LHCN-M2 (cell line): ENCODE measurements at regions not wholly inside any gene's neighbourhood (a gene's known extent, or its start where the extent isn't known, plus 50 kb on each side); places are given as distances from the start of the nearest gene placed in this dataset.

Source experiments
- DNase-seq: peaks from one replicate; pipeline ENCODE4 v3.0.0-alpha.2; 2012; ENCODE audit warnings: low read depth

DNA sequence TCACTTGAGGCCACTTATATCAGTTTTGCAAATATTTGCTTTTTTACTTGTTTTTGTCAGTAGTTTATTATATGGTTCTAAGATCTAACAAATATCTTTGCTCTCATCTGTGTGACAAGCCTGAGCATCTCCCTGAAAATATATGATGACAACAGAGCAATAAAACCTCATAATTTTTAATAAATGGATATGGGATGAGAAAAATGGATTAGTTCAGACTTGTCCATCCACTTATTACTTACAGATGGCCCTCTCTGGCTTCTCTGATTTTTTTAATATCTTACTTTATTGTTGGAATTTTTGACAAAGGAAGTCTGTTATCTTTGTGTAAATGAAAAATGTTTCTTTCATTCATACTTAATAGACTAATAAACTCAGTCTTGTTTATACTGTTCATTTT is 491.4 kb upstream of the RAG2 start:
- no peak for DNase-seq

DNA sequence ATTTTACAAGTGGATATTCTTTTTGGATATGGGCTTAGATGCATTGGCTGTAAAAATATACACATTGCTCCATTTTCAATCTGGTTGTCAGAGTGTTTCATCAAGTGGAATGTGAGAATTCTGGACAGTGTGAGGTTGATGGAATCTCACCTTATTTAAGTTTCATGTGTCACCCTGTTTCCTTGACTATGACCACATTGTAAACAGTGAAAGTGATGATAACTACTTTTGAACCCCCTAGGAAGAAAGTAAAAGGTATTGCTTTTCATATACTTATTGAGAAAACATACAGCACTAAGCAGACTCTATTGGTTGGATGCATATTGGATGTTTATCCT is 490.5 kb upstream of the RAG2 start:
- no peak for DNase-seq

DNA sequence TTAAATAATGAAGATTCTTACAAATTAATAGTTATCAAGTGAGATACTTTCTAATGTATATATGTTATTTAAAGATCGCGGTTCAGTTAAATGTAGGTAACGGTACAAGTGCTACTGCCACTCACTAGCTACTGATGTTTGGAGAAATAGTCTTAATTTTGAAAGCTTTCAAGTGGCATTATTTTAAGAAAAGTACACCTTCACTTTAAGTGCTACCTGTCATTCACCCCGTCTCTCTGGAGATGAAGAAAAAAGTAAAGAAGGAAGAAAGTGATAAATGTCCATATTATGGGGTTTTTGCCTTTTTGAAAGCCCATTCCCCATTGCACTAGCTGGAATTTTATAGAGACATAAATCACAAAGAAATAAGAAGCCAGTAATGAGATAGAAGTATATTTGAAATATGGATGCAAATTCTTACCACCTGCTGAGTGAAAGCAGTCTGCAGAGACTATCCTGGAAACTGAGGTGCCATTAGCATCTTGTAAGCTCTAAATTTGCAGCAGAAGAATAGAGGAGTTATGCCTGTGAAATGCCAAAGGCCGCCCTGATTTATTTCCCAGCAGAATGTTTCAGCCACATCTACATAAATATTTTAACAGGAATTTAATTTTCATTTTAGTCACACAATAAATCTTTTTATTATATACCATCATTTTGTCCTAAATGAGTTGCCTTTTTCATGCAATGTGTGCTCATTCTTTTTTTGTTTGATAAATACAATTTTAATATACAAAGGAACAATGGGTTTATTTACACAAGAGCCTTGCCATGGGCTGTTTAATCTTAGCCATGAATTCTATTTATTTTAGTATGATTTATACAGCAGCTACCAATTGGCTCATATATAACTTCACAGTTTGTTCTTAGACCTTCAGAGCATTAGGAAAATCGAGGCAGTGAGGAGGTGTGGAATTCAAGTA is 489.9 kb upstream of the RAG2 start:
- no peak for DNase-seq

DNA sequence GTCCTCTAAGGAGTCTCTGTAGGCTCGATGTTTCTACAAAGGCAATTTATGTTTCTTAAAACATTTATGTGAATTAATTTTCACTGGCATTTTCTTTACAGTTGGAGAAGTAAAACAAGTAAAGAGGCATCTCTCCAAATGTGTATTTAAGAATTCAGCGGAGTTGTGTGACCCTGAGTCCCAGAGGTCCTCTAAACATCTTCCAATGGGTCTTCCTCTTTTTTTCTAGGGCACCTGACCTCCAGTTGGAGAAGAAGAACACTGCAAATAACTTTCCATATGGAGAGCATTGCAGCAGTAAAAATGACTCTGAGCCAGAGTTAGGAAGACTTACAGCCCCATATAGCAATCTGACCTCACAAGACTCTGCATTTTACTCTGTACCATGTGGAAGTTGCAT is 480.5 kb upstream of the RAG2 start:
- DNase-seq: no peak

DNA sequence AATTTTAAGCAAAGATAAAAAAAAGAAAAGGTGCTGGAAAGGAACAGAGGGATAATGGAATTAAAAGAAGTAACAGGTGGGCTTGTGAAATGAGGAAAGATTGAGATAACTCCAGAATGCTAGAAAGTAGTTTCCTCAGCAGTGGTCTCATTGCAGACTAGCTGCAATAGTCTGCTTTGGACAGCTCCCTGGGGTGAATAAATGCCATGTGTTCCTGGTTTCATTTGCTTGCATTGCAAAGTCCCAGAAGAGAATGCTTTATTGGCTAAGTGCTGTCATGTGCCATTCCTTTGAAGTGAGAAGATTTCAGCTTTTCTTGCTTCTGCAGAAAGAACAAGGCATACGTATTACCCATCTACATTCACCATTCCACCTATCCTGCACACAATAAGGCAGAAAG is 478.8 kb upstream of the RAG2 start:
- no peak for DNase-seq

DNA sequence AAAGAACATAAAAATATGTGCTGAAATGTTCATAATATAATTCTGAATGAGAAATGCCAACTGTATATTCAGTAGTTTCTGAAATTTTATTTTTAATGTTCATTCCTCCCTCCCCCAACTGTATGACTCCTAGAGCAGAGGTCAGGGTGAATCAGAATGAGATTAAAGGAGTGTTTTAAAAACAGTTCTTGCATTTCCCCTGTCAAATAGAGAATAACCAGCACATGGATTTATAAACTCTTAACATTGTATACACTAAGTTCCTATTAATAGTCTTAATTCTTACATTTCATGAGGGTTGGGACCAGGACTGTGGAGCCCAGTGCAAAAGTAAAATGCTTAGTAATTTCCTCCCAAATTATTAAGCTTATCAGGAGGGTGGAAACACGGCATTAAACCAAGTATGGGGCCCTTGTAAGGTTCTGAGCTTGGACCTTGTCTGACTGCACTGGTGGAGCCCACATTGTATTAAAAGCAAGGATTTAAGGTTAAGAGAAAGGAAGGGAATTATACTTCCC is 474.6 kb upstream of the RAG2 start:
- DNase-seq: no peak

DNA sequence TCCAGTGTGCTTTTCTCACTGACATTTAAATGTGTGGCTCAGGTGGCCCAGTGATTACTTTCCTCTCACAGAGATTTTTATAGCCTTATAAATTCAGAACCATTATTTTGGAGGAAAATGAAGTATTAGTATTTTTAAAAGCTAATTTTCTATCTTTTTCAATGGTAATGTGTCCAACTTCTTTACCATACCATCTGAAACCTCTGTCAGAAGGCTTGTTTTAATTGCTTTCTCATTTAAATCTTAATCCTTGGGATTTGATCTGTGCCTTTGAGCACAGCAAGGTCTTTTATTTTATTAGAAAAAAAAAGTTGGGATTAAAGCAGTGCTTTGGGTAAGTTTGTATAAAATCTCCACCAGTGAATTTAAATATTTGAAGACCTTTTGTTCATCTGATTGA is 452.3 kb upstream of the RAG2 start:
- DNase-seq: no peak

DNA sequence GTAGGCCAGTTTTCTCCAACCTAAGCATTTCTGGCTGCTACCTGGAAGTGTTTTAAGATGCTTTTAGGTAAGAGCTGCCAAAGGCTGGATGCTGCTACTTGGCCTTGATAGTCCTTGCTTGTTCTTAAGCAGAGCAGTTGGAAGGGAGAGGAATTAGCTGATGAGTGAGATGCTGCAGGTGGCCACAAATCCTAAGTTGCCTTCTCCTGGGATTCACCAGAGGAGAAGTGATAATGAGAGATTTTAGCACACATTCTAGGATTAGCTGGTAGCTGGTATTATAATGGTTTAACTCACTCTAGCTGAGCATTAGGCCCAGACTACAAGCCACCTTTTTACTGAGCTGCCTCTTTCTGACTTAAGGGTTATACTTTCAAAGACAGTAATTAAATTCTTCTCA is 442.9 kb upstream of the RAG2 start:
- DNase-seq: no peak

DNA sequence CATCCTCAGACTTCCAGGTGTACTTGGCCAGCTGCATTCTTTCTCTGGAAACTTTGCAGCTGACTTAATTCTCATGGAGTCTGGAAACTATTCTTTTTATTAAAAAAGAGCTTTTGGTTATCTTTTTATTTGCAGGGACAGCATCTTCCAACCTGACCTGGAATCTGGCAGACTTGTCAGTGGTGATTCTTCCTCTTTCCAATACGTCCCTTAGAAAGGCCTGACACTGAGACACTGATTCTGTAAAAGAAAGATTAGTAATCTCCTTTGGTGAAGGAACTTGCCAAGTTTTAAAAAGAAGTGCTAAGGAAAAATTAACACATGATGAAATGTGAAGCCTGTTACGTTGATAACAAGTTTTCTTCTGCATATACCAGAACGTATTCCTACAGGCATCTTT is 440.9 kb upstream of the RAG2 start:
- DNase-seq: no peak

DNA sequence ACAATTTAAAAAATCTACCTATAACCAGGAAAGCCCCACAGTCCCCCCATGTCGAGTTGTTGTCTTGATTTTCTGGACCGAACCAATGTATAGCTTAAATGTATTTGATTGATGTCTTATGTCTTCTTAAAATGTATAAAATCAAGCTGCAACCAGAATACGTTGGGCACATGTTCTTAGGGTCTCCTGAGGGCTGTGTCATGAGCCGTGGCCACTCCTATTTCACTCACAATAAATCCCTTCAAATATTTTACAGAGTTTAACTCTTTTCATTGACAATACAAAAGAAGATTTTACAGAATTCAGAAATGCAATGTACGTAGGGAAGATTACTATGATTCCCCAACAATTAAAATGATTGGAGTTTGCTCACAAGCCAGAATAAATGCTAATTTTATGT is 428.7 kb upstream of the RAG2 start:
- DNase-seq: no peak

DNA sequence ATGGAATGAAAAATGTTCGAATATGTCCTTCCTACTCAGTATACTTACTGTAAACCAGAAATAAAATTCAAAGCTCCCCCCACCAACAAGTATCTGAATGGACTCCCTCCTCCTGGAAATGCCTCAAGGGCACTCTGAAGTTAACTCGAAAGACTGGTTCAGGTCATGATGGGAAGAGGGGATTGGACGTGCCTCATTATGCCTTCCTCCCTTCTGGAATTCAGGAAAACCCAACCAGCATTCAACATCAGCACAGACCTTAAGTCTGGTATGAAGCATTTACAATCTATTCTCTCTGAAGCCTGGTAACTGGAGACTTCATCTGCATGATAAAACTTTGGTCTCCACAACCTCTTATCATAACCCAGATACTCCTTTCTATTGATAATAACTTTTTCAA is 428.3 kb upstream of the RAG2 start:
- no peak for DNase-seq

DNA sequence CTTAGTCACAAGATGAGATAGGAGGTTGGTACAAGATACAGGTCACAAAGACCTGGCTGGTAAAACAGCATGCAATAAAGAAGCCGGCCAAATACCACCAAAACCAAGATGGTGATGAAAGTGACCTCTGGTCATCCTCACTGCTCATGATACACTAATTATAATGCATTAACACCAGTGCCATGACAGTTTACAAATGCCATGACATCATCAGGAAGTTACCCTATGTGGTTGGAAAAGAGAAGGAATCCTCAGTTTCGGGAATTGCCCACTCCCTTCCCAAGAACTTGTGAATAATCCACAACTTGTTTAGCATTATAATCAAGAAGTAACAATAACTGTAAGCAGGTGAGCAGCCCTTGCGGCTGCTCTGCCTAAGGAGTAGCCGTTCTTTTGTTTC is 408.5 kb upstream of the RAG2 start:
- DNase-seq: no peak

DNA sequence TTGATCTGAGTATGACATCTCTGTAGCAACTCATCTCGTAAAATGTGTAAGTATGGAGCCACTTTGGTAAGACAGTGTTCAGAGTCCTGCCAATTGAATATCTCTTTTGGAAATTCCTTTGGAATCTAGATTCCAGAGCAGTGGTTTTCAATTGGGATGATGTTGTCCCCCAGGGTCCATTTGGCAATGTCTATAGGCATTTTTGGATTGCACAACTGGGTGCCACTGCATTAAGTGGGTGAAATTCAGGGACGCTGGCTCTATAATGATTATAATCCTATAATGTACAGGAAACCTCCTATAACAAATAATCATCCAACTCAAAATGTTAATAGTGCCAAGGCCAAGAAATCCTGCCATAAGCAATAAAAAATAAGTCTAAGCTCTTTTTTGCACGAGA is 404.8 kb upstream of the RAG2 start:
- no peak for DNase-seq

DNA sequence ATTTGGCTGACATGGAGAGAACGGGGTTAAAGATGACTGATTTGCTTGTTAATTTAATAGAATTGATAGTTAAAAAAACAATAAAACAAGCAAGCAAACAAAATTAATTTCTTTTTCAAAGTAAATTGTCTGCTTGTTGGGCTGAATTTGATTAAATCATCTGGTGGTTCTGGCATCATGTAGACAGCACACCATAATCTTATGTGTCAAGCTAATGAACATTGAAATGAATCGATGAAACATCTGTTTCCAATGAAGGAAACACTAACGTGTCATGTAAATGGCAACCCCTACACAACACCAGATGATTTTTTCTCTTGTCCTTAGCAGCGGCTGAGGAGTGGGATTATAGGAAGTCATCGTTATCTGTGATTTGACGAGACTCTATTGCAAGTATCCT is 399.6 kb upstream of the RAG2 start:
- DNase-seq: no peak

DNA sequence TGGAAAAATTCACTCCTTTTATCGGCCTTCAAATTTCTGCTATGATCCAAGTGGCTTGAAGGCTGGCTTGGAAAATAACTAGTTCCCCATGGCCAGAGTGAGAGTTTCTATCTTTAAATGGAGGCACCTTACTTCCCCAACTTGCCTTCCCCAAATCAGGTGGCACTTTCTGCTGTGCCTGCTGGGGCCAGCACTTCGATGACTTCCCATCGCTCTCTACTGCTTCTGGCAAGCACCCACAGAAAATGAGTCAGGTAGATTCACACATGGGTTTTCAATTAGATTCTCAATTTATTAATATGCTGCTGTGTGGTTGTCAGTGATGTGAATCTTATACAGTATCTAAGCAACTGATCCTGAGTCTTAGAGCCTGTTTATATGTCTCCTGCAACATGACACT is 398.8 kb upstream of the RAG2 start:
- no peak for DNase-seq

DNA sequence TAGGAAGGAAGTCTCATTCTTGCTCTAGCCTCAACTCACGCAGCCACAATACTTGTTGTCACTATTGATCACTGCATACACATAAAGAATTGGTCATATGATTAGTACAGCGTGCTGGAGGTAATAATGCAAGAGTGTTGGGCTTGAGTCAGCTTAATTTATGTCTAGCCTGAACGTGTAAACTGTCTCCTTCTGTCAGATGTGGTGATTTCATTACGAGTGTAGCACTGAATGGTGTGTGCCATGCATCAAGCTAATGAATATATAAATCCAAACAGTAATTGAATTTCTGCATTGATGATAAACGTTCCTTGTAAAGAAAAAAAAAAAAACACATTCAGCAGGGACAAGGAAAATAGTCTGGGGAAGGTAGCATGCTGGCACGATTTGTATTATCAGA is 396.2 kb upstream of the RAG2 start:
- DNase-seq: no peak

DNA sequence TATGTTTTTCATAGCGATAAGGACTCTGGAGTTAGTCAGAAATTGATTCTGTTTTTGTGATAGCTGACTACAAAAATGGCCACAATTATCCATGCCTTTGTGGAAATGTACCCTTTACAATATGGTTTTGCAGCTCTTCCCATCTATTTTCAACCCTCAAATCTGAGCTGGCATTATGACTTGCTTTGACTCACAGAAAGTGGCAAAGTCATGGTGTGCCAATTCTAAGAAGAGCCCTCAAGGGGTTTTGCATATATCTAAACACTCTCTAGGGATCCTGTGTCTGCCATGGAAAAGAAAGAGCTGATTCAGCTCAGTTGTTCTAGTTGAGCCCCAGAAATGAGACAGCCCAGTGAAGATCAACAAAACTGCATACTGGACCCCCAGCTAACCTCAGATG is 390.5 kb upstream of the RAG2 start:
- no peak for DNase-seq

DNA sequence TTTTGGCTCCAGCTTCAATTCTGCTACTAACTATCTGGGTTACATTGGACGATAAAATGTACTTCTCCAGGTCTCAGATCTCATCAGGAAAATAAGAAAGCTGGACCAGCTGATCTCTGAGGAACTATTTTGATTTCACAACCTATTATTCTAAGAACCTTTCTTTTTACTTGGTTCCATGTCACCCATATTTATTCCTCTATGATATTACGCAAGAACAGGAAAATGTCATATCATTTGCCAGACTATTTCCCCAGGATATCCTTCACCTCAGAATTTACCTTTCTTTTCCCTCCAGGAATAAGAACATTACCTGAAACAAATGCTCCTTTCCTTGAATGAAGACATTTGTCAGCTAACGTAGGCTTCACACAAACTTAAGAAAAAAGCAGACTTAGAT is 387.5 kb upstream of the RAG2 start:
- no peak for DNase-seq

DNA sequence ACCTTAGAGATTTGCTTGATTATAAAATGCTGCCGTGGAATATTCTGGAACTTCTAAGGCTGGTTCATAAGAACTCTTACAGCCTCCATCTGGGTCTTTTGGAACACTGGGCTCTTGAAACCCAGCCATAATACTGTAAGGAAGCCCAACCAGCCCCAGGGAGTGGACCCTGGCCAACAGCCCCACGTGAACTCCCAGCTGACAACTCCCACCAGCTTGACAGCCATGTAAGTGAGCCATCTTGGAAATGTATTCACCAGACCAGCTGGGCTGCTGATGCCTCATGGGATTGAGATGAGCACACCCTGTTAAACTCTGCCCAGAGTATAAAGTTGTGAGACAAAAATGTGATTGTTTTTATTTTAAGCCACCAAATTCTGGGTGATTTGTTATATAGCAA is 378.7 kb upstream of the RAG2 start:
- DNase-seq: no peak

DNA sequence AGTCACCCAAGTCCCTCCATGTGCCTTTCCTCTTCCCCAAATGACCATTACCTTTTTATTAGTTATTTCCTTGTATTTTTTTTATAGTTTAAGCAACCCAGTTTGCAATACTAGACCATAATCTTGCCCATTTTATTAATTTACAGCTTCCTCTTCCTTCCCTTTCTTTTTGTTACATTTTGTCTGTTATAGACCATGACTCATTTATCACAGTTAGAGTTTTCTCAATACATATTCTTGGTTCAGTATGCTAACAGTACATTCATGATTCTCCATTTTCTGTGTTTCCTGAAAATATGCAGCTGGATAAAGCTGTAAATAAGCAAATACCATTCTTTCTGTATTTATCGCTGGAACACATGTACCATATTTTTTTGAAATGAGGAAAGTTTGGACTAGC is 376.7 kb upstream of the RAG2 start:
- DNase-seq: no peak

DNA sequence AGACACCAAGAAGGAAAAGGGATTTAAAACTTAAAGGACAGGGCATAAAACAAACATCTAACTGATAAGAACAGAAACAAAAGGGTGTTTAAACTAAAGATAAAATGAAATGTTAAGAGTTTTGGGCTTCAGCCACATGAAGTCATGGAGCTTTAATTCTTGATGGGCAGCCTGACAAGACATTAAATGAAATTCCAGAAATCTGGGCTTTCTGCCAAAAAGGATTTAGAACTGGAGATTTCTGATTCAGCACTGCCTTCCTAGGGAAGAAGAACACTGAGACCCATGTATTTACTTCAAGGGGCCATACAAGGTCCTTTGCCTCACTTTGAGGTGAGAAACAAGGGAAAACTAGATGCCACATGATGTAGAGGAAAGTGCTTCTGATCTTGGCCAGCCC is 355.9 kb upstream of the RAG2 start:
- DNase-seq: no peak

DNA sequence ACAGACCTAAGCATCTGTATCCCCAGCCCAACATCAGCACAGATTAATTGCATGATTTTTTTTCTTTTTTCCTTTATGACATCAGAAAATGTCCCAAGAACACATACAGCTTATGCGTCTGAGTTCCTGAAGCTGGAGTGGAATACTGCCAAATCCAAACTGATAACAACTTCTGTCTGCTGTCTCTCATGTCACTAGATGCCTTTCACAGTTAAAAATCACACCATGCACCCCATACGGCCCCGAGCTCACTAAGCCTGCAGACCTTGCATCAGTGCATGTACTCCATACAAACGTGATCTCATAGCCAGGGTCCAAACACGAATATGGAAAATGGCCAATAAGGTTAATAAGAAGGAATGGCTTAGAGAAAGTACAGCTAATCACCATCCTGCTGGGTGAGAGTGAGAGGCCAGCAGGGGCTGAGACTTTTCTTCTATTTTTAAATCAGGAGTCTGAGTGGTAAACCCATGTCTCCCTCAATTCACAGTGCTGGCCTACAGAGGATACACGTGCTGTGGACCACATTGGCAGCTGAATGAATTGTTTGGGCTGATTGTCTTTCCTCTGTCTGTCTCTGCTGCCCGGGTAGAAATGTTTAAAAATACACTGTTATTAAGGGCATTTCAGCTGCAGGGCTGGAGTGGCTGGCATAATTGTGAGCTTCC is 350.6 kb upstream of the RAG2 start:
- DNase-seq: no peak

DNA sequence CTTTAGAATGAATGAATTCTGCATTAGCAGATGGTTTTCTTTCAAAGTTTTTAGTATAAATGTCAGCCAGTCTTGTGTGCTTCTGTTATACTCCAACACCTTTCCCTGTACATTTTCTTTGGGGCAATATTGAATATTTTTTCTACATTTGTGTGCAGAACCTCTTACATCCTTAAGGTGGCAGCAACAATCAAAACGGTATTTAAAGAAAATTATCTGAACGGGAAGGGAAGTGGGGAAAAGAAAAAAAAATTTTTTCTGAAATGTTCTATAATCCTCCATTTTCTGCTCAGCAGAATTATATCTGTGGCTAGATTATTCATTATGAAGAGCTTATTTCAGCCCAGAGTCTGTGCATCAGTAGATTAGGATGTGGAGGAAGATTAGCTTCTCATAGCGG is 347.3 kb upstream of the RAG2 start:
- no peak for DNase-seq
